GM23248 (cell line): ENCODE measurements at regions not wholly inside any gene's neighbourhood (a gene's known extent, or its start where the extent isn't known, plus 50 kb on each side); places are given as distances from the start of the nearest gene placed in this dataset.

Experiments
- DNase-seq: peaks from one replicate; pipeline ENCODE4 v3.0.0-alpha.2; 2015
- H2AFZ ChIP-seq: fragments of 200-600 bp; sonication (generic); 2 replicates; pipeline ENCODE4 v1.6.1; 2016; ENCODE audit warnings: antibody characterized with exemption
- H3F3A ChIP-seq: fragments of 200-600 bp; sonication (generic); 2 replicates; pipeline ENCODE4 v1.6.1; 2016; ENCODE audit warnings: mild to moderate bottlenecking, antibody characterized with exemption, mixed run types; ENCODE audit not compliant: insufficient read depth
- H3K27ac ChIP-seq: fragments of 200-600 bp; sonication (generic); 2 replicates; pipeline ENCODE4 v1.5.1; 2016; ENCODE audit warnings: mild to moderate bottlenecking
- H3K27me3 ChIP-seq: fragments of 200-600 bp; sonication (generic); replicated peaks from 2 replicates; pipeline ENCODE4 v1.6.1; 2016; ENCODE audit warnings: mild to moderate bottlenecking; ENCODE audit not compliant: insufficient read depth
- H3K36me3 ChIP-seq: fragments of 200-600 bp; sonication (generic); 2 replicates; pipeline ENCODE4 v1.6.1; 2016; ENCODE audit warnings: low read depth, mild to moderate bottlenecking
- H3K4me1 ChIP-seq: fragments of 200-600 bp; sonication (generic); 2 replicates; pipeline ENCODE4 v1.6.1; 2016; ENCODE audit warnings: mild to moderate bottlenecking; ENCODE audit not compliant: insufficient read depth
- H3K4me2 ChIP-seq: fragments of 200-600 bp; sonication (generic); one replicate; pipeline ENCODE4 v1.6.1; 2016; ENCODE audit warnings: mild to moderate bottlenecking; ENCODE audit not compliant: unreplicated experiment
- H3K4me3 ChIP-seq: fragments of 200-600 bp; sonication (generic); 2 replicates; pipeline ENCODE4 v1.5.1; 2016; ENCODE audit warnings: mild to moderate bottlenecking
- H3K79me2 ChIP-seq: fragments of 200-600 bp; sonication (generic); 2 replicates; pipeline ENCODE4 v1.6.1; 2016; ENCODE audit warnings: mild to moderate bottlenecking; ENCODE audit not compliant: insufficient read depth
- H3K9ac ChIP-seq: fragments of 200-600 bp; sonication (generic); 2 replicates; pipeline ENCODE4 v1.6.1; 2016; ENCODE audit warnings: mild to moderate bottlenecking
- H3K9me2 ChIP-seq: fragments of 200-600 bp; sonication (generic); 2 replicates; pipeline ENCODE4 v1.6.1; 2016; ENCODE audit warnings: mixed run types, mild to moderate bottlenecking, moderate library complexity; ENCODE audit not compliant: insufficient read depth
- H3K9me3 ChIP-seq: fragments of 200-600 bp; sonication (generic); one replicate; pipeline ENCODE4 v1.6.1; 2017; ENCODE audit warnings: low read depth
- H4K20me1 ChIP-seq: fragments of 200-600 bp; sonication (generic); 2 replicates; pipeline ENCODE4 v1.6.0; 2016; ENCODE audit not compliant: insufficient read depth
- EZH2 ChIP-seq: fragments of 200-600 bp; sonication (generic); IDR thresholded peaks from 2 replicates; pipeline ENCODE4 v1.6.1; 2018; ENCODE audit warnings: antibody characterized with exemption, mild to moderate bottlenecking; ENCODE audit not compliant: insufficient read depth, poor library complexity, severe bottlenecking
- EZH2phosphoT487 ChIP-seq: fragments of 200-600 bp; sonication (generic); IDR thresholded peaks from 2 replicates; pipeline ENCODE4 v1.6.1; 2018; ENCODE audit warnings: antibody characterized with exemption, moderate library complexity, mild to moderate bottlenecking, low read depth; ENCODE audit not compliant: insufficient read depth
- WGBS, 2 experiments: methylation state at CpG; one replicate each; pipeline ENCODE4 v1.1.6; 2015 to 2017; ENCODE audit warnings: low lambda C conversion rate in 2 of 2, low coverage in 1 of 2; ENCODE audit errors: missing lambda C conversion rate in 2 of 2; 5-methylcytosine and 5-hydroxymethylcytosine counted together
- in situ Hi-C: fragments of 300-500 bp; cut with MboI; formaldehyde crosslinking; loops from 2 replicates; pipeline ENCODE4 v1.15.0; 2020

DNA sequence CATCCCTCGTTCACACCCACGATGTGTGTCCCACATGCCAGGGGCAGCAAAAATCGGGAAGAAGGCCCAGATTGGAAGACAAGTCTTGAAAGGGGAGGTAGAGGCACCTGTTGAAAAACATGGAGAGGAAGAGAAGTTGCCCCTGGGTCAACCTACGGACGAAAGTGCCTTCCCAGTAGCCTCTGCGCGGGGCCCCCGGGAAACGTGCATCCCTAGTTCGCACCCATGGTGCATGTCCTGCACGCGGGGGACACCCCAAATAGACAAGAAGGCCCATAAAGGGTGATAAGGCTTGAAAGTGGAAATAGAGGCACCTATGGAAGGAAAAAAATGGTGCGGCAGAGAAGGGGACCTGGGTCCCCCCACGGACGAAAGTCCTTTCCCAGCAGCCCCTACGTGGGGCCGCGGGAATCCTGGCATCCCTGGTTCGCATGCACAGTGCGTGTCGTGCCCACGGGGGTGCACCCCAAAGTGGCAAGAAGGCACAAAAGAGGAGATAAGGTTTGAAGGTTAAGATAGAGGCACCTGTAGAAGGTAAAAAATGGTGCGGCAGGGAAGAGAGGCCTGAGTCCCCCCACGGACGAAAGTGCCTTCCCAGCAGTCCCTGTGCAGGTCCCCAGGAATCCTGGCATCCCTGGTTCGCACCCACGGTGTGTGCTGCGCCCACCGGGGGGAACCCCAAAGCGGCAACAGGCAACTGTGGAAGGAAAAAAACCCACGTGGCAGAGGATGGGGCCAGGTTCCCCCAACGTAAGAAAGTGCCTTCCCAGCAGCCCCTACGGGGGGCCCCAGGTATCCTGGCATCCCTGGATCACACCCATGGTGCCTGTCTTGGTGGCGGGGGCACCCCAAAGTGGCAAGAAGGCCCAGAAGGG lies 278.3 kb downstream of the ALG10 start:
- TF ChIP-seq EZH2 (no peak), EZH2phosphoT487 (no peak)
- no peak overlapping the region for H2AFZ ChIP-seq
- in situ Hi-C loops: no loop called here
- DNase-seq: no peak
- H3F3A ChIP-seq: no peaks in the 10 kb centered on the region
- H3K9me2 ChIP-seq: no peaks in the 10 kb centered on the region
- no peaks in the 10 kb centered on the region for H3K36me3 ChIP-seq
- H4K20me1 ChIP-seq: no peaks in the 10 kb centered on the region
- H3K4me2 ChIP-seq: no peak overlapping the region
- no peak overlapping the region for H3K9ac ChIP-seq
- no peak overlapping the region for H3K4me3 ChIP-seq
- 58 to 64% methylated on average over 34 of the region's 34 CpGs for WGBS, 2 experiments
- no peaks in the 10 kb centered on the region for H3K27me3 ChIP-seq
- no peak overlapping the region for H3K27ac ChIP-seq
- no peaks in the 10 kb centered on the region for H3K79me2 ChIP-seq
- no peaks in the 10 kb centered on the region for H3K9me3 ChIP-seq
- H3K4me1 ChIP-seq: no peaks in the 10 kb centered on the region

DNA sequence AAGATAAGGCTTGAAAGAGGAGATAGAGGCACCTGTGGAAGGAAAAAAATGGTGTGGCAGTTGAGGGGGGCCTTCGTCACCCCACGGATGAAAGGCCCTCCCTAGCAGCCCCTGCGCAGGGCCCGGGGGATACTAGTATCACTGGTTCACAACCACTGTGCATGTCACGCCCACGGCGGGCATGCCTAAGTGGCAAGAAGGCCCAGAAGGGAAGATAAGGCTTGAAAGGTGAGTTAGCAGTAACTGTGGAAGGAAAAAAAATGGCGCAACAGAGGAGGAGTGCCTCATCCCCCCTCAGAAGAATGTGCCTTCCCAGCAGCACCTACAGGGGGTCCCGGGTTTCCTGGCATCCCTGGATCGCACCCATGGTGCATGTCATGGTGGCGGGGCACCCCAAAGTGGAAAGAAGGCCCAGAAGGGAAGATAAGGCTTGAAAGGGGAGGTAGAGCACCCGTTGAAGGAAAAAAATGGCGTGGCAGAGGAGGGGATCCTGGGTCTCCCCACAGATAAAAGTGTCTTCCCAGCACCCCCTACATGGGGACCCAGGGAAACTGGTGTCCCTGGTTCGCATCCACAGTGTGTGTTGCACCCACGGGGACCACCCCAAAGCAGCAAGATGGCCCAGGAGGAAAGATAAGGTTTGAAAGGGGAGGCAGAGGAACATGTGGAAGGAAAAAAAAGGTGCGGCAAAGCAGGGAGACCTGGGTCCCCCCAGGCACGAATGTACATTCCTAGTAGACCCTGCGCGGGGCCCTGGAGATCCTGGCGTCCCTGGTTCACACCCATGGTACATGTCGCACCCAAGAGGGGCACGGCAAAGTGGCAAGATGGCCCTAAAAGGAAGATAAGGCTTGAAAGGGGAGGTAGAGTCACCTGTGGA lies 279.2 kb downstream of the ALG10 start:
- Histone ChIP-seq H3K36me3 (no peaks in the 10 kb centered on the region), H3K27ac (no peak overlapping the region), H3K27me3 (no peaks in the 10 kb centered on the region), H4K20me1 (no peaks in the 10 kb centered on the region), H3K4me3 (no peak overlapping the region), H3K79me2 (no peaks in the 10 kb centered on the region), H3K9me3 (no peaks in the 10 kb centered on the region), H3K4me2 (no peak overlapping the region), H3F3A (no peaks in the 10 kb centered on the region), H3K9ac (no peak overlapping the region), H3K9me2 (no peaks in the 10 kb centered on the region), H3K4me1 (no peaks in the 10 kb centered on the region), H2AFZ (no peak overlapping the region)
- in situ Hi-C loops: no loop called here
- no peak for TF ChIP-seq EZH2
- no peak for TF ChIP-seq EZH2phosphoT487
- WGBS, 2 experiments: 48 to 53% methylated on average over 22 of the region's 22 CpGs
- no peak for DNase-seq

DNA sequence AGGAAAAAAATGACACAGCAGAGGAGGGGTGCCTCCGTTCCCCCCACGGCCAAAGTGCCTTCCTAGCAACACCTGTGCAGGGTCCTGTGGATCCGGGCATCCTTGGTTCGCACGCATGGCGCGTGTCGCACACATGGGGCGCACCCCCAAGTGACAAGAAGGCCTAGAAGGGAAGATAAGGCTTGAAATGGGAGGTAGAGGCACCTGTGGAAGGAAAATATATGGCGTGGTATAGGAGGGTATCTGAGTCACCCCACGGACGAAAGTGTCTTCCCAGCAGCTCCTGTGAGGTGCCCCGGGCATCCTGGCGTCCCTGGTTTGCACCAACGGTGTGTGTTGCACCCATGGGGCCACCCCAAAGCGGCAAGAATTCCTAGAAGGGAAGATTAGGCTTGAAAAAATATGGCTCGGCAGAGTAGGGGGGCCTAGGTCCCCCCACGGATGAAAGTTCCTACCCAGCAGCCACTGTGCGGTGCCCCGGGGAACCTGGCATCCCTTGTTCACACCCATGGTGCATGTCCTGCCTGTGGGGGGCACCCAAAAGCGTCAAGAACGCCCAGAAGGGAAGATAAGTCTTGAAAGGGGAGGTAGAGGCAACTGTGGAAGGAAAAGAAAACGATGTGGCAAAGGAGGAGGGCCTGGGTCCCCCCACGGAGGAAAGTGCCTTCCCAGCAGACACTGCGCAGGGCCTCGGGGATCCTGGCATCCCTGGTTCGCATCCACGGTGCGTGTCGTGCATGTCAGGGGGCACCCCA lies 280.0 kb downstream of the ALG10 start:
- no peak for DNase-seq
- no peaks in the 10 kb centered on the region for H3K9me2 ChIP-seq
- no peaks in the 10 kb centered on the region for H3F3A ChIP-seq
- no peak overlapping the region for H3K9ac ChIP-seq
- H3K9me3 ChIP-seq: no peaks in the 10 kb centered on the region
- H3K4me2 ChIP-seq: no peak overlapping the region
- no peaks in the 10 kb centered on the region for H4K20me1 ChIP-seq
- H3K4me3 ChIP-seq: no peak overlapping the region
- in situ Hi-C loops: no loop called here
- TF ChIP-seq EZH2phosphoT487 (no peak), EZH2 (no peak)
- no peaks in the 10 kb centered on the region for H3K36me3 ChIP-seq
- no peaks in the 10 kb centered on the region for H3K27me3 ChIP-seq
- no peak overlapping the region for H2AFZ ChIP-seq
- H3K79me2 ChIP-seq: no peaks in the 10 kb centered on the region
- no peaks in the 10 kb centered on the region for H3K4me1 ChIP-seq
- H3K27ac ChIP-seq: no peak overlapping the region
- WGBS, 2 experiments: 43 to 48% methylated on average over 28 to 30 of the region's 30 CpGs

DNA sequence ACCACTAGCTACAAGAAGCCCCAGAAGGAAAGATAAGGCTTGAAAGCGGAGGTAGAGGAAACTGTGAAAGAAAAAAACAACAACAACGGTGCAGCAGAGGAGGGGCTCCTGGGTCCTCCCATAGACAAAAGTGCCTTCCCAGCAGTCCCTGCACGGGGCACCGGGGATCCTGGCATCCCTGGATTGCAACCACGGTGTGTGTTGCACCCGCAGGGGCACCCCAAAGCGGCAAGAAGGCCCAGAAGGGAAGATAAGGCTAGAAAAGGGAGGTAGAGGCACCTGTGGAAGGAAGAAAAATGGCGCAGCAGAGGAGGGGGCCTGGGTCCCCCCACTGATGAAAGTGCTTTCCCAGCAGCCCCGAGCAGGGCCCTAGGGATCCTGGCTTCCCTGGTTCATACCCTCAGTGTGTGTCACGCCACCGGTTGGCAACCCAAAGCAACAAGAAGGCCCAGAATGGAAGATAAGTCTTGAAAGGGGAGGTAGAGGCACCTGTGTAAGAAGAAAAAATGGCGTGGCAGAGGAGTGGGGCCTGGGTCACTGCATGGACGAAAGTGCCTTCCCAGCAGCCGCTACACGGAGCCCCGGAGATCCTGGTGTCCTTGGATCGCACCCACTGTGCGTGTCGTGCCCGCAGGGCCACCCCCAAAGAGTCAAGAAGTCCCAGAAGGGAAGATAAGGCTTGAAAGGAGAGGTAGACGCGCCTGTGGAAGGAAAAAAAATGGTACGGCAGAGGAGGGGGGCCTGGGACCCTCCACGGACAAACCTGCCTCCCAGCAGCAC lies 281.0 kb downstream of the ALG10 start:
- Histone ChIP-seq H3K4me3 (no peak overlapping the region), H3K4me2 (no peak overlapping the region), H4K20me1 (no peaks in the 10 kb centered on the region), H3K9me2 (no peaks in the 10 kb centered on the region), H3K79me2 (no peaks in the 10 kb centered on the region), H3K27me3 (no peaks in the 10 kb centered on the region), H3K4me1 (no peaks in the 10 kb centered on the region), H3K9ac (no peak overlapping the region), H3K9me3 (no peaks in the 10 kb centered on the region), H2AFZ (no peak overlapping the region), H3K27ac (no peak overlapping the region), H3F3A (no peaks in the 10 kb centered on the region), H3K36me3 (no peaks in the 10 kb centered on the region)
- in situ Hi-C loops: no loop called here
- DNase-seq: no peak
- no peak for TF ChIP-seq EZH2phosphoT487
- TF ChIP-seq EZH2: no peak
- WGBS, 2 experiments: 53% methylated on average over 24 of the region's 24 CpGs
